ENCODE measurements at regions not wholly inside any gene's neighbourhood (a gene's known extent, or its start where the extent isn't known, plus 50 kb on each side); places are given as distances from the start of the nearest gene placed in this dataset.

- TF ChIP-seq CTCF (IDR thresholded peaks at IDR 0.05) (no peak), TEAD4 (CRISPR knock-in tag; IDR thresholded peaks at IDR 0.05) (no peak), CBFB (CRISPR knock-in tag; IDR thresholded peaks at IDR 0.05; ENCODE audit: low read depth) (no peak), NFYB (CRISPR knock-in tag; conservative IDR thresholded peaks at IDR 0.05; ENCODE audit: low read depth) (no peak), SP1 (CRISPR knock-in tag; conservative IDR thresholded peaks at IDR 0.05) (no peak)
Observed at GRCh38 chr4:147327322-147327721, 153.6 kb upstream of the EDNRA start.

Data from WTC11 (cell line).